Neural cell (in vitro differentiated cells): ENCODE measurements at regions not wholly inside any gene's neighbourhood (a gene's known extent, or its start where the extent isn't known, plus 50 kb on each side); places are given as distances from the start of the nearest gene placed in this dataset.

ENCODE experiments used
- H2AFZ ChIP-seq: fragments of 200-600, 300-800 bp; sonication (generic), shearing (Covaris generic); 2 replicates; pipeline ENCODE4 v1.6.0; 2014; ENCODE audit warnings: low read depth, mild to moderate bottlenecking, antibody characterized with exemption, low read length, moderate library complexity
- H3F3A ChIP-seq: fragments of 200-600 bp; shearing (Covaris generic); 2 replicates; pipeline ENCODE4 v1.6.1; 2016; ENCODE audit warnings: mild to moderate bottlenecking, moderate library complexity, mixed read lengths, antibody characterized with exemption, low read length; ENCODE audit not compliant: insufficient read depth, poor library complexity, severe bottlenecking
- H3K27ac ChIP-seq: fragments of 200-600, 300-800 bp; sonication (generic), shearing (Covaris generic); 2 replicates; pipeline ENCODE4 v1.5.1; 2014; ENCODE audit warnings: mild to moderate bottlenecking, low read length, moderate library complexity
- H3K27me3 ChIP-seq: fragments of 300-800, 200-600 bp; sonication (generic), shearing (Covaris generic); 2 replicates; pipeline ENCODE4 v1.6.0; 2014; ENCODE audit warnings: mild to moderate bottlenecking, low read depth, low read length, moderate library complexity; ENCODE audit not compliant: insufficient read depth
- H3K36me3 ChIP-seq: fragments of 300-800, 200-600 bp; sonication (generic), shearing (Covaris generic); 2 replicates; pipeline ENCODE4 v1.5.1; 2014; ENCODE audit warnings: mild to moderate bottlenecking, antibody characterized with exemption, low read length, moderate library complexity; ENCODE audit not compliant: insufficient read depth
- H3K4me2 ChIP-seq: fragments of 300-800, 200-600 bp; sonication (generic), shearing (Covaris generic); 2 replicates; pipeline ENCODE4 v1.6.0; 2014; ENCODE audit warnings: mild to moderate bottlenecking, low read length
- H3K4me3 ChIP-seq: fragments of 300-800, 200-600 bp; sonication (generic), shearing (Covaris generic); 2 replicates; pipeline ENCODE4 v1.5.1; 2014; ENCODE audit warnings: mild to moderate bottlenecking, low read length, moderate library complexity
- H3K79me2 ChIP-seq: fragments of 200-600 bp; shearing (Covaris generic); replicated peaks from 2 replicates; pipeline ENCODE4 v1.6.0; 2014; ENCODE audit warnings: mild to moderate bottlenecking, low read length, moderate library complexity; ENCODE audit not compliant: insufficient read depth
- H3K9ac ChIP-seq: fragments of 300-800, 200-600 bp; sonication (generic), shearing (Covaris generic); 2 replicates; pipeline ENCODE4 v1.6.1; 2016; ENCODE audit warnings: mild to moderate bottlenecking, low read length, mixed read lengths
- H3K9me2 ChIP-seq: fragments of 200-600 bp; shearing (Covaris generic); 2 replicates; pipeline ENCODE4 v1.6.1; 2016; ENCODE audit warnings: mild to moderate bottlenecking, low read length, mixed read lengths; ENCODE audit not compliant: insufficient read depth
- H3K9me3 ChIP-seq: fragments of 200-600, 300-800 bp; sonication (generic), shearing (Covaris generic); 2 replicates; pipeline ENCODE4 v1.6.1; 2016; ENCODE audit warnings: mild to moderate bottlenecking, mixed run types, low read length, moderate library complexity, mixed read lengths
- H4K20me1 ChIP-seq: fragments of 200-600 bp; shearing (Covaris generic); 2 replicates; pipeline ENCODE4 v1.6.1; 2016; ENCODE audit warnings: mild to moderate bottlenecking, mixed run types; ENCODE audit not compliant: insufficient read depth
- EP300 ChIP-seq: fragments of 450-650 bp; conservative IDR thresholded peaks from 2 replicates; pipeline ENCODE4 v1.6.1; 2014; ENCODE audit warnings: antibody characterized with exemption, mild to moderate bottlenecking, moderate library complexity; ENCODE audit not compliant: poor library complexity, severe bottlenecking
- EZH2 ChIP-seq: fragments of 200-600, 300-800 bp; shearing (Covaris generic), sonication (generic); IDR thresholded peaks from 2 replicates; pipeline ENCODE4 v1.6.1; 2014; ENCODE audit warnings: antibody characterized with exemption, low read length, borderline replicate concordance, mild to moderate bottlenecking; ENCODE audit not compliant: insufficient read depth, poor library complexity, severe bottlenecking
- MXI1 ChIP-seq: fragments of 450-650 bp; conservative IDR thresholded peaks from 2 replicates; pipeline ENCODE4 v1.6.1; 2014; ENCODE audit warnings: antibody characterized with exemption, mild to moderate bottlenecking; ENCODE audit not compliant: poor library complexity, severe bottlenecking
- POLR2AphosphoS5 ChIP-seq: IDR thresholded peaks from 2 replicates; pipeline ENCODE4 v1.6.1; 2012
- RAD21 ChIP-seq: fragments of 450-650 bp; conservative IDR thresholded peaks from 2 replicates; pipeline ENCODE4 v1.6.1; 2014; ENCODE audit warnings: antibody characterized with exemption, mild to moderate bottlenecking, moderate library complexity
- REST ChIP-seq: IDR thresholded peaks from 2 replicates; pipeline ENCODE4 v1.6.1; 2012; ENCODE audit warnings: borderline replicate concordance
- SMC3 ChIP-seq: fragments of 450-650 bp; conservative IDR thresholded peaks from 2 replicates; pipeline ENCODE4 v1.6.1; 2014; ENCODE audit warnings: antibody characterized with exemption, mild to moderate bottlenecking, moderate library complexity; ENCODE audit not compliant: poor library complexity
- TAF1 ChIP-seq: IDR thresholded peaks from 2 replicates; pipeline ENCODE4 v1.6.1; 2012; ENCODE audit warnings: low read depth
- TF ChIP-seq, protein P1 (sequence below): fragments of 450-650 bp; IDR thresholded peaks from 2 replicates; pipeline ENCODE4 v1.5.1; 2014; ENCODE audit warnings: antibody characterized with exemption, mild to moderate bottlenecking, moderate library complexity; ENCODE audit not compliant: poor library complexity, severe bottlenecking

- Histone ChIP-seq H3K4me2 (no peak overlapping the region), H4K20me1 (no peaks in the 10 kb centered on the region), H3F3A (no peaks in the 10 kb centered on the region), H3K27ac (no peak overlapping the region), H3K79me2 (no peaks in the 10 kb centered on the region), H3K9me3 (no peaks in the 10 kb centered on the region), H3K9me2 (no peaks in the 10 kb centered on the region), H3K9ac (no peak overlapping the region), H2AFZ (no peak overlapping the region), H3K4me3 (no peak overlapping the region), H3K27me3 (no peaks in the 10 kb centered on the region), H3K36me3 (no peaks in the 10 kb centered on the region)
- TF ChIP-seq MXI1 (no peak), TAF1 (no peak), EZH2 (no peak), REST (no peak), EP300 (no peak), RAD21 (no peak), POLR2AphosphoS5 (no peak), SMC3 (no peak)
- TF ChIP-seq, protein P1, sequence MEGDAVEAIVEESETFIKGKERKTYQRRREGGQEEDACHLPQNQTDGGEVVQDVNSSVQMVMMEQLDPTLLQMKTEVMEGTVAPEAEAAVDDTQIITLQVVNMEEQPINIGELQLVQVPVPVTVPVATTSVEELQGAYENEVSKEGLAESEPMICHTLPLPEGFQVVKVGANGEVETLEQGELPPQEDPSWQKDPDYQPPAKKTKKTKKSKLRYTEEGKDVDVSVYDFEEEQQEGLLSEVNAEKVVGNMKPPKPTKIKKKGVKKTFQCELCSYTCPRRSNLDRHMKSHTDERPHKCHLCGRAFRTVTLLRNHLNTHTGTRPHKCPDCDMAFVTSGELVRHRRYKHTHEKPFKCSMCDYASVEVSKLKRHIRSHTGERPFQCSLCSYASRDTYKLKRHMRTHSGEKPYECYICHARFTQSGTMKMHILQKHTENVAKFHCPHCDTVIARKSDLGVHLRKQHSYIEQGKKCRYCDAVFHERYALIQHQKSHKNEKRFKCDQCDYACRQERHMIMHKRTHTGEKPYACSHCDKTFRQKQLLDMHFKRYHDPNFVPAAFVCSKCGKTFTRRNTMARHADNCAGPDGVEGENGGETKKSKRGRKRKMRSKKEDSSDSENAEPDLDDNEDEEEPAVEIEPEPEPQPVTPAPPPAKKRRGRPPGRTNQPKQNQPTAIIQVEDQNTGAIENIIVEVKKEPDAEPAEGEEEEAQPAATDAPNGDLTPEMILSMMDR, result no peak
These were observed 934.5 kb upstream of the INTU start for GRCh38 chr4:126698224-126698623.

DNA sequence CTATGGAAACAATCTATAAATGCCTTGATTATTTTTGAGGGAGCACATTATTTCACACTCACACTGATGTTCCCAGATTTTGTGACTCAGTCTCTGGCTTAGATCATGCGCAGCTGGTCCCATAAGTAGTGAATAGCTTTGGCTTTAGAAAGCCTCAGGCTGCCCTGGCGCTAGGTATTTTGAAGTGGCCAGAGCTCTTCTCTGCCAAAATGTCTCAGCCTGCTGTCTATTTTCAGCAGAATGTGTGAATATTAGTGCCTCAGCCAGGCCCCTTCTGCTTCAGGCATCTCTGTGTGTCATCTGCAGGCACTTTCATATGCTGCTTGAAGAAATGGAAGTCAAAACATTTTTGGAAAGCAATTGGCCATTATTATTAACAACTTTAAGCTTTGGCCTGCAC, 931.0 kb upstream of the INTU start:
- H3K9me3 ChIP-seq, result no peaks in the 10 kb centered on the region
- H3K9ac ChIP-seq, result no peak overlapping the region
- no peak overlapping the region for H2AFZ ChIP-seq
- H3K9me2 ChIP-seq, result no peaks in the 10 kb centered on the region
- H3K79me2 ChIP-seq, result no peaks in the 10 kb centered on the region
- H3K4me2 ChIP-seq, result no peak overlapping the region
- H3K27ac ChIP-seq, result no peak overlapping the region
- H3K27me3 ChIP-seq, result no peaks in the 10 kb centered on the region
- no peaks in the 10 kb centered on the region for H3K36me3 ChIP-seq
- H4K20me1 ChIP-seq, result no peaks in the 10 kb centered on the region
- no peaks in the 10 kb centered on the region for H3F3A ChIP-seq
- TF ChIP-seq EZH2, result no peak
- no peak for TF ChIP-seq SMC3
- TF ChIP-seq MXI1, result no peak
- TF ChIP-seq, protein P1, result no peak
- no peak for TF ChIP-seq POLR2AphosphoS5
- TF ChIP-seq TAF1, result no peak
- TF ChIP-seq EP300, result no peak
- no peak for TF ChIP-seq REST
- TF ChIP-seq RAD21, result no peak
- H3K4me3 ChIP-seq, result no peak overlapping the region
